ENCODE measurements at regions not wholly inside any gene's neighbourhood (a gene's known extent, or its start where the extent isn't known, plus 50 kb on each side); places are given as distances from the start of the nearest gene placed in this dataset.
A peak's percentile ranks its signal among the peaks of the same experiment; 100 is the strongest.

DNA sequence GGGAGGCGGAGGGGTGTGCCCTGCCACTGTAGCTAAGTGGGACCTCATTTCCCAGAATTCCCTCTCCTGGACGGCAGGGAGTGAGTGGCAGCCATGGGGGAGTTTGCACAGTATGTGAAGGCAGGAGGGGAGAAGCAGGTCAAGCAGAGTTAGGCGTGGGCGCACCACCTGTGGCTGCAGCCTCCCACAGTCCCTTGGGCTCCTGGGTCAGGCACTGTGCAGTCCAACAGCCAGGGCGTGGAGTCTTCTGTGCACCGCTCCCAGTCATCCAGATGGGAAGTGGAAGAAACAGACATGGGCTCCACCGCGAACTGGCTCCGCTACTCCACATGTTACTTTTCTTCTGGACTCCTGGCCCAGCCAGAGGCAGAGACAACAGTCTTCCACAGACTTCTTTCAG is 85.4 kb upstream of the TIAM1 start:
- no peaks in the 10 kb centered on the region for H3K9me3 ChIP-seq (ENCODE audit: low read depth)
- no peaks in the 10 kb centered on the region for H3K9me2 ChIP-seq (replicated peaks; ENCODE audit: insufficient read depth)
- no peak overlapping the region for H3K27ac ChIP-seq
- TF ChIP-seq EZH2 (IDR thresholded peaks at IDR 0.05; ENCODE audit: borderline replicate concordance) (no peak), EZH2phosphoT487 (IDR thresholded peaks at IDR 0.05; ENCODE audit: low read depth, severe bottlenecking, unreplicated experiment) (no peak)
- TF ChIP-seq, protein P1, sequence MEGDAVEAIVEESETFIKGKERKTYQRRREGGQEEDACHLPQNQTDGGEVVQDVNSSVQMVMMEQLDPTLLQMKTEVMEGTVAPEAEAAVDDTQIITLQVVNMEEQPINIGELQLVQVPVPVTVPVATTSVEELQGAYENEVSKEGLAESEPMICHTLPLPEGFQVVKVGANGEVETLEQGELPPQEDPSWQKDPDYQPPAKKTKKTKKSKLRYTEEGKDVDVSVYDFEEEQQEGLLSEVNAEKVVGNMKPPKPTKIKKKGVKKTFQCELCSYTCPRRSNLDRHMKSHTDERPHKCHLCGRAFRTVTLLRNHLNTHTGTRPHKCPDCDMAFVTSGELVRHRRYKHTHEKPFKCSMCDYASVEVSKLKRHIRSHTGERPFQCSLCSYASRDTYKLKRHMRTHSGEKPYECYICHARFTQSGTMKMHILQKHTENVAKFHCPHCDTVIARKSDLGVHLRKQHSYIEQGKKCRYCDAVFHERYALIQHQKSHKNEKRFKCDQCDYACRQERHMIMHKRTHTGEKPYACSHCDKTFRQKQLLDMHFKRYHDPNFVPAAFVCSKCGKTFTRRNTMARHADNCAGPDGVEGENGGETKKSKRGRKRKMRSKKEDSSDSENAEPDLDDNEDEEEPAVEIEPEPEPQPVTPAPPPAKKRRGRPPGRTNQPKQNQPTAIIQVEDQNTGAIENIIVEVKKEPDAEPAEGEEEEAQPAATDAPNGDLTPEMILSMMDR (IDR thresholded peaks at IDR 0.05; ENCODE audit: poor library complexity) = no peak
- no peak for DNase-seq (ENCODE audit: low spot score)
- no peaks in the 10 kb centered on the region for H3K4me1 ChIP-seq (ENCODE audit: insufficient read depth)
- no peak overlapping the region for H2AFZ ChIP-seq
- H3K36me3 ChIP-seq (replicated peaks; ENCODE audit: insufficient read depth, low read depth) = no peaks in the 10 kb centered on the region
- H3K4me3 ChIP-seq = no peak overlapping the region
- no peak overlapping the region for H3K4me2 ChIP-seq
- H4K20me1 ChIP-seq (ENCODE audit: insufficient read depth, poor library complexity, severe bottlenecking) = no peaks in the 10 kb centered on the region
- 94% methylated on average over 9 of the region's 9 CpGs for WGBS (ENCODE audit: low lambda C conversion rate, missing lambda C conversion rate)
- H3K79me2 ChIP-seq = no peaks in the 10 kb centered on the region
- no peaks in the 10 kb centered on the region for H3K27me3 ChIP-seq

DNA sequence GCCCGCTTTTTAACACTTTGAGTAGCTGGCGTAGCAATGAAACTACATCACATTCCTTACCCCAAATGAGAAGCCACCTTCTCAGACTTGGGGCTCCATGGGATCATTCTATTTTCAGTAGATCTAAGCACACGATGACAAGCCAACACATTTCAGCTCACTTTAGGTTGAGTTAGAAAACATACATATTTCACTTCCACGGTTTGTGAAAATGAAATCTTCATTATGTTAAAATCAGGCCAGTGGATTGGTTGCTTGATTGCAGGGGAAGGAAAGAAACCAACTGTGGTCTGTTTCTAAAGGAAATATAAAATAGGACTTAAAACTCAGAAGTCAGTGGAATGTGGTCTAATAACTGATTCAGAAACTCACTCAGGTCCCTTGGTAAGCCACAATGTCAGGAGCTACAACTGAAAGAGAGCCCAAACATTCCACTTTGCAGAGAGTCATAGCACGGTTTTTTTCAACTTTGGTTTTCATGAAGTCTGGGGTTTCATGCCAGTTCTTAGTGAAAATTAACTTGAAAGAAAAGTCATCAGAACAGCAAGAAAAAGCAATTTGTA is 82.3 kb upstream of the TIAM1 start:
- H3K4me2 ChIP-seq = no peak overlapping the region
- TF ChIP-seq, protein P1 (IDR thresholded peaks at IDR 0.05; ENCODE audit: poor library complexity) = no peak
- TF ChIP-seq EZH2 (IDR thresholded peaks at IDR 0.05; ENCODE audit: borderline replicate concordance) (no peak), EZH2phosphoT487 (IDR thresholded peaks at IDR 0.05; ENCODE audit: low read depth, severe bottlenecking, unreplicated experiment) (no peak)
- H4K20me1 ChIP-seq (ENCODE audit: insufficient read depth, poor library complexity, severe bottlenecking) = no peaks in the 10 kb centered on the region
- H2AFZ ChIP-seq = no peak overlapping the region
- H3K36me3 ChIP-seq (replicated peaks; ENCODE audit: insufficient read depth, low read depth) = no peaks in the 10 kb centered on the region
- no peak for DNase-seq (ENCODE audit: low spot score)
- no peaks in the 10 kb centered on the region for H3K27me3 ChIP-seq
- no peaks in the 10 kb centered on the region for H3K79me2 ChIP-seq
- no peaks in the 10 kb centered on the region for H3K4me1 ChIP-seq (ENCODE audit: insufficient read depth)
- 96% methylated on average over 5 of the region's 5 CpGs for WGBS (ENCODE audit: low lambda C conversion rate, missing lambda C conversion rate)
- H3K4me3 ChIP-seq = no peak overlapping the region
- H3K9me2 ChIP-seq (replicated peaks; ENCODE audit: insufficient read depth) = no peaks in the 10 kb centered on the region
- H3K9me3 ChIP-seq (ENCODE audit: low read depth) = no peaks in the 10 kb centered on the region
- no peak overlapping the region for H3K27ac ChIP-seq

GRCh38 chr21:31425138-31425537 is 81.1 kb upstream of the TIAM1 start:
- WGBS (ENCODE audit: low lambda C conversion rate, missing lambda C conversion rate) = 31% methylated on average over 5 of the region's 5 CpGs
- Histone ChIP-seq H3K36me3 (replicated peaks; ENCODE audit: insufficient read depth, low read depth) (no peaks in the 10 kb centered on the region), H3K27me3 (no peaks in the 10 kb centered on the region), H3K79me2 (no peaks in the 10 kb centered on the region), H3K4me2 (no peak overlapping the region), H2AFZ (no peak overlapping the region), H4K20me1 (ENCODE audit: insufficient read depth, poor library complexity, severe bottlenecking) (no peaks in the 10 kb centered on the region), H3K9me2 (replicated peaks; ENCODE audit: insufficient read depth) (no peaks in the 10 kb centered on the region), H3K4me1 (ENCODE audit: insufficient read depth) (no peaks in the 10 kb centered on the region), H3K27ac (no peak overlapping the region), H3K4me3 (no peak overlapping the region), H3K9me3 (ENCODE audit: low read depth) (no peaks in the 10 kb centered on the region)
- no peak for DNase-seq (ENCODE audit: low spot score)
- TF ChIP-seq, protein P1 (IDR thresholded peaks at IDR 0.05; ENCODE audit: poor library complexity) = no peak
- TF ChIP-seq EZH2phosphoT487 (IDR thresholded peaks at IDR 0.05; ENCODE audit: low read depth, severe bottlenecking, unreplicated experiment) (no peak), EZH2 (IDR thresholded peaks at IDR 0.05; ENCODE audit: borderline replicate concordance) (no peak)

DNA sequence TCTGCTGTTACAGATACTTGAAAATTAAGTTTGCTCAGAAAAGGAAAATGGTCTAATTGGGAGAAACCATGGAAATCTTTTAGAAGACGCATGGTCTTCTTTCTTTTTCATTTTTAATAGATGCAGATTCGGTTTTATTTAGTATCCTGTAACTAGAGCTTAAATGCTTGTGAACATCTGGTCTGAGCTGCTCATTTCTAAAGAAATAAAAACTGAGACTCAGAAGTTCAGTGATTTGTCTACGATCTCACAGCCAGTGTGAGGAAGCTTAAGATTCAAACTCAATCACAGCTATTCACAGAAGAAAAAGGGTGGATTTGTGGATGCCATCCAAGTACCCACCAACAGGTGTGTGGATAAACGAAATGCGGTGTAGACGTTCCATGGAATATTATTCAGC is 80.0 kb upstream of the TIAM1 start:
- H3K4me3 ChIP-seq = no peak overlapping the region
- no peaks in the 10 kb centered on the region for H3K9me3 ChIP-seq (ENCODE audit: low read depth)
- H3K4me2 ChIP-seq = no peak overlapping the region
- no peak for DNase-seq (ENCODE audit: low spot score)
- H3K79me2 ChIP-seq = no peaks in the 10 kb centered on the region
- no peaks in the 10 kb centered on the region for H3K4me1 ChIP-seq (ENCODE audit: insufficient read depth)
- no peaks in the 10 kb centered on the region for H4K20me1 ChIP-seq (ENCODE audit: insufficient read depth, poor library complexity, severe bottlenecking)
- 83% methylated on average over 6 of the region's 6 CpGs for WGBS (ENCODE audit: low lambda C conversion rate, missing lambda C conversion rate)
- no peaks in the 10 kb centered on the region for H3K36me3 ChIP-seq (replicated peaks; ENCODE audit: insufficient read depth, low read depth)
- peak overlapping the region; percentile 31 for H3K27ac ChIP-seq
- no peaks in the 10 kb centered on the region for H3K9me2 ChIP-seq (replicated peaks; ENCODE audit: insufficient read depth)
- TF ChIP-seq, protein P1 (IDR thresholded peaks at IDR 0.05; ENCODE audit: poor library complexity) = no peak
- TF ChIP-seq EZH2phosphoT487 (IDR thresholded peaks at IDR 0.05; ENCODE audit: low read depth, severe bottlenecking, unreplicated experiment) = no peak
- no peak for TF ChIP-seq EZH2 (IDR thresholded peaks at IDR 0.05; ENCODE audit: borderline replicate concordance)
- H3K27me3 ChIP-seq = no peaks in the 10 kb centered on the region
- H2AFZ ChIP-seq = no peak overlapping the region

Data from hepatocyte (in vitro differentiated cells).